ELF-1 (cell line): ENCODE measurements at regions not wholly inside any gene's neighbourhood (a gene's known extent, or its start where the extent isn't known, plus 50 kb on each side); places are given as distances from the start of the nearest gene placed in this dataset.

Source experiments
- DNase-seq: peaks from one replicate; pipeline ENCODE4 v3.0.0-alpha.2; 2016; ENCODE audit warnings: low read depth, low spot score

GRCh38 chr4:81632581-81633299 is 161.0 kb upstream of the RASGEF1B start:
- DNase-seq: no peak

GRCh38 chr4:81631958-81632441 is 160.3 kb upstream of the RASGEF1B start:
- peak; percentile 69 for DNase-seq

DNA sequence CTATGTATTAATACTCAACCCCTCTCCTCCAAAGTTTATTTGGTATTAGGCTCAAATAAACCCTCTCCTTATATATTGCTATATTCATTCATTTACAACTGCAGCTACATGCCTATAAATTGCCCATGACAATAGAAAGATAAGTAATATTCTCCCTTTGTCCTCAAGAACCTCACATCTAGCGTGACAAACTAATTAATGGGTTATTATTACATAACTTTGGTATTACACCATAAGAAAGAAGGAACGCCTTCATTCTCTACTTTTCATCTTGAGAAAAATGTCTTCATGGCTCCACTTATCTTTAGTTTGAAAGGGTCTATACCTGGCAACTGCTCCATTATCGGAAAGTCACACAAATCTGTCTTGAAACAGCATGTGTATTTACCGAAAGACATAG is 157.7 kb upstream of the RASGEF1B start:
- DNase-seq: no peak

DNA sequence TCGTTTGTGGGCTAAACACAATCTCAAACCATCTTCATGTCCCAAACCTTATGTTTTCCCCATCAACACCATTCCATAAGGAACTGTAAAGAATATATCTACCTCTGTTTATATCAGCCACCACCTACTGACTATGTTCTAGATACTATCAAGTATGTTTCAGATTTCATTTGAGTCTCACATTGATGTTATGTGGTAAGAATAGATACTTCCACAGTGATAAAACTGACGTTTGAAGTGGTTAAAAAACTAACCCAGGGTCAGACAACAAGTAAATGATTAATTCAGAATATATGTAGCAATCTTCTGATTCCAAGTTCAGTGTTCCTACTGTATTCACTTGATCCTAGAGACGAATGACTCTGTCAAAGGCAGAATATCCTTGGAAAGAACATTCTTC is 156.8 kb upstream of the RASGEF1B start:
- no peak for DNase-seq

GRCh38 chr4:81627590-81627989 is 155.9 kb upstream of the RASGEF1B start:
- no peak for DNase-seq

DNA sequence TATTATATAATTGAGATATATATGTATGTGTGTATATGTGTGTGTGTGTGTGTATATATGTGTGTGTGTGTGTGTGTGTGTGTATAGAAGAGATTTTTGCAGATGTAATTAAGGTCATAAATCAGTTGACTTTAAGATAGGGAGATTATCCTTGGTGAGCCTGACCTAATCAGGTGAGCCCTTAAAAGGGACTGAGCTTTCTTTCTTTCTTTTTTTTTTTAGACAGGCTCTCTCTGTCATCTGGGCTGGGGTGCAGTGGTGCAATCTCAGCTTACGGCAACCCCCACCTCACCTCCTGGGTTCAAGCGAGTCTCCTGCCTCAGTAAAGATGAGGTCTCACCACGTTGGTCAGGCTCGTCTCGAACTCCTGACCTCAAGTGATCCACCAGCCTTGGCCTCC is 155.1 kb upstream of the RASGEF1B start:
- DNase-seq: no peak

DNA sequence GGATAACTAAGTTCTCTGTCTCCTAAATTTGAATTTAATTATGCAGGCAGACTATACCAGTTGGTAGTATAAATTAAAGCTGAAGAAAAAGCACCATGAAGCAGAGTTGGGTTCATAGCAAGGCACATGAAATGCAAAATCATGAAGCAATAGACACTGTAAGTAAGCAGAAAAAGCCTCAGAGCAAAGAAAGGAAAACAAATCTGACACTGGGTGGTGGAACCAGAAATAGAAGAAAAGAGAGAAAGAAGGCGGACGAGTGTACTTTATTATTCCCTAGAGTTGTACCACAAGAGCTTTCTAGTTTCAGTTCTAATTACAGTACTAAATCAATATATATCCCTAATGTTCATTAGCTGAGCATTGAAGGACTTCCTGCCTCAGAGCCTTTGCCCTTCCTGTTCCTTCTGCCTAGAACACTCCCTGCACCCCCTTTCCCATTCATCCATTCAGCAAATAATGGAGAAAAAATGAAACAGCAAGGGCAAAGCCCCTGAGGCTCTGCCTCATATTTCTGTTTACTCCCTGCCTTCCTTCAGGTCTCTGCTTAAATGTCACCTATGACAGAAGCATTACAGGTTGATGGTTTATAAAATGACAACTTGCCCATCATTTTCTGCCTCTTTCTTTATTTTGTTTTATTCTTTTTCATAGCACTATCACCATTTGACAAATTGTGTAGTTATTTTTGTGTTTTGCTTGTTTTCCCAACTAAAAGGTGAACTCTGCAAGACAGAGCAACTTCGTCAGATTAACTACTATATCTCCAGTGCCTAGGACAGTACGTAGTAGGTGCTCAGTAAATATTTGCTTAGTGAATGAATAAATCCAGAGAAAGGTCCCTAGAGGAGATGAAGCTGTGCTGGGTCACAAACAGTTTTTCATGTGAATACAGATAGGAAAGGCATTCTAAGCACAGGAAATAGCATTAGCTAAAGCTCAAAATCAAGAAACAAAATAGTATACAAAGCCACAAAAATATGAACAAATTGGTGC is 154.0 kb upstream of the RASGEF1B start:
- no peak for DNase-seq

- DNase-seq: no peak
Observed at GRCh38 chr4:81623434-81623833, 151.7 kb upstream of the RASGEF1B start.

DNA sequence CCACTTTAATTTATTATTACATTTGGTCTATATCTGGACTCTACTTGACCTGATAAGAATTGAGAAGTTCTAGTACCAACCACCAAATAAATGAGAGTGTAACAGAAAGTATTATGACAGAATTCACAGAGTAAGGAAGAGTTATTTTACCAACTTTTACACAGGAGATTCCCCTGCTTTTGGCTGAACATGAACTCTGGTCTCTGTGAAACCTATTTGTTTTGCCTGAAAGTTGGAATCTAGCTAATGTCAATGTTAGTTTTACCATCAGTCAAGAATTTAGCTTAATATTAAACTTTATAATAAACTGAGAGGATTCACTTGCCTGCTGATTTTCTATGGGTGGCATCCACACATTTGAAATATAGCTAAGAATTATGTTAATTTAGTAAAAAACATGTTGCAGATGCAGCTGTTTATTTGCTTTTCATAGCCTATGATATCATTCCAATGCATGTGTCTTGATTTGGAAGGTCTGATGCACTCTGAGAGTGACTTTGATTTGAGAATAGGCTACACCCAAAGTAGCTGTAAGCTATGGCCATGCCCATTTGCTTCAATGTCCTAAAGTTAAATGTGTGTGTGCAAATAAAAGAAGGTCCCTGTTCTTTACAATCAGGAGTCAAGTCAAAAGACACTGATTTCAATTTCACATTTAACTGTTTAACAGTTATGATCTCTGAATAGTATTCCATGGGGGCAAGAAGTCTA is 150.9 kb upstream of the RASGEF1B start:
- DNase-seq: no peak

DNA sequence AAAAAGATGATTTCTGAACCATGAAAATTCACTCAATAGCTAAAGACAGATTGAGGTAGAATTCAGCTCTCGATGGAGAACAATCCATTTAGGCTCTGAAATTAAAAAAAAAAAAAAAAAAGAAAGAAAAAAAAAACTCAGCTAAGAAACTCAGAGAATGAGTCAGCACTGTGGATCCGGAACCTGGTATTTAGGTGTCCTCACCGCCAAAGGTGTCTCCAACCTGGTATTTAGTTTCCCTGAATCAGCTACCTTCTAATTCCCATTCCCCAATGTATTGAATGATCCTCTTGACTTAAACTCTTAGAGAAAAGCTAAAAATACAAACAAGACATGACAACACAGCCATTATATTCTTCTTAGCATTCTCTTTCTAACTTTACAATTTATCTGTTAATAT is 150.3 kb upstream of the RASGEF1B start:
- DNase-seq: no peak

DNA sequence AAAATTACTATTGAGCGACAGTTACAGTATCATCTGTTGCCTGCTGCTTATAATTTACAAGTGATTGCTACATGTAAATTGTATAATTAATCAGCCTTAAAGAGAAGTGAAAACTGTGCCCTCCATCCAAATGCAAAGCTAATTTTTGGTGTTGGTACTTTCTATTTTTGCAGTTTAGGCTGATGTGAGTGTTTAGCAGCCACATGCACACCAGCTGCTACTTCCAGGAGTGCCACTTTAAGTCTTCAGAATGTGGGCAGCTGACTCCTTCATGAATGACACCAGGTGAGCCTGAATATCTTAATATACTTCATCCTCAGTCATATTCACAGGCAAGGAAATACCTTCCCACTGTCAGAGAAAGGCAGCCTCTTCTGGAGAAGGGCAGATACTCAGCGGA is 149.8 kb upstream of the RASGEF1B start:
- no peak for DNase-seq

- DNase-seq: no peak
Observed at GRCh38 chr4:81620442-81620841, 148.7 kb upstream of the RASGEF1B start.

- no peak for DNase-seq
Observed at GRCh38 chr4:81617545-81617944, 145.8 kb upstream of the RASGEF1B start.

- DNase-seq: no peak
Observed at GRCh38 chr4:81611221-81611620, 139.5 kb upstream of the RASGEF1B start.

GRCh38 chr4:81609844-81610243 is 138.1 kb upstream of the RASGEF1B start:
- DNase-seq: no peak

DNA sequence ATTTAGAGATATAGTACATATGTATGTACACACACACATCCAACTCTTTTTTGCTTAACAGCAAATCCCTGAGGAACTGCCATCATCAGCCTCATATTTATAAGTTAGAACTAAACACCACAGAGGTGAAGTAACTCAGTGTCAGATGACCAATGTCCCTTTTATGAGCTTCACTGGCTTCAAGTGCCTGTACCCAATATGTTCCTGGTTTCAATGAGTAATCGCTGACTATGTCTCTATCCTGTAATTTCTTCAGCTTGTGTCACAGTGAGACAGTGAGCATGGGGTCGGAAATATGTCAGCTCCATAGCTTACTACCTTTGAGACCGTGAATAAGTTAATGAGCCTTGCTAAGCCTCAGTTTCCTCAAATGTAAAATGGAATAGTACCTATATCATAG is 136.2 kb upstream of the RASGEF1B start:
- DNase-seq: no peak

DNA sequence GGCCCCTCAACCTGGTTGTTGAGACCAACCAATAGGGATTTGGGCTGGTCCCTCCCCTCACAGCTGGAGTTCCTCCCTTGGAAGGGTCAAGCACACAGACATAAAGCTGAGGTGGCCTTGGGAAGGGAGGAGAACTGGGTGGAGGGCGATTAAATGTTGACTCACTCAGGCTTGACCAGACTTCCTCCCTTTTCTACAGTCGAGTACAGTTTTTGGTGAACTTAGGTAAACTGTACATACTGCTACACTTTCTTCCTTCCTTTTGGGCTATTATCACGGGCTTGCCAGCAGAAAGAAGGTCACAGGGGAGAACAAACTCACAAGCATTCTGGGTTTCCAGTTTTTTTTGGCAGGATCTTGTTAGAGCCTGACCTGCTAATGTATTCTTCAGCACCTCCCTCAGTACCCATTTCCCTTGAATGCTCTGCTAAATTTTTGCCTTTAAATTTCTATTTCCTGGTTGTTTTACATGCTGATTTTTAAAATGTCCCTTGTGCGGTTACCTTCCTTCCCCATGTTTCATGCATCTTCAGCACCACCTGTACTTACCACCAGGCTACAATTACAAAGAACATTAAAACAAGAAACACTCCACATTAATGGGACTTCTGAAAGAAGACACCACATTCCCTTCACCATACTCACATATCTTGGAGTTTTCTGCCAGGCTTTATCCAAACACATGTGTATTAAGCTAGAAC is 135.2 kb upstream of the RASGEF1B start:
- DNase-seq: peak; percentile 35

DNA sequence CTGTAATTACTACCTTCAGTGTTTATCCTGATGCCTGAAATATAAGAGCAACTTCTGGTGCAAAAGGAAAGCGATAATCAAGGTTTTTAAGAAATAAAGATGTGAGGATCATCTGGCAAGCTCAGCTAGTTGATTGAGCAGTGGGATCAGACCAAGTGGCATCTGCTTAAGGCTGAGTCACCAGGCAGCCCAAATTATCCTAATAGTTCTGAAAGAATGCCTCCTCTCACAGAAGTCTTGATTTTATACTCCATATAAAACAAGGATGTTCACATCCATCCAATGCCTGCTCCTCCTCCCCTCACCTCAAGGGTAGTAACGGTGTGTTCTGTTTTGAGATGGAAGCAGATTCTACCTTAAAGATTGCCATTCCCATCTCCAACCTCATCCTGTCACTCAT is 134.5 kb upstream of the RASGEF1B start:
- DNase-seq: peak; percentile 10

DNA sequence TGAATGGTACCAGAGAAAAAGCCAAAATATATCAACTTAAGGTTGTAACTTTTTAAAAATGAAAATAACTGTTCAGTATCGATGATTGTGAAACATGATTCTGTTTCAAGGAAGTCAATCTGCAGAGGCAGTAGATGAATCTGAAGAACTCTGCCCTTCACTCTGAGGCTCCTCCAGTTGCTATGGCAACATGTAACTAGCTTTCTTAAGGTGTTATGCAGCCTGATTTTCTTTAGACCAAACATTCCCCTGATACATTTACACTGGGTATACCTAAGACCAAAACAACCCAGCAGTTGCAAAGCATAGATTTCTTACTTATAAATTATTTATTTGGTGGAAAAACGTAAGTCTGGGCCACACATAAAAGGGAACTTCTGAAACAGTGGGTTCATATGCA is 133.6 kb upstream of the RASGEF1B start:
- DNase-seq: peak; percentile 6

- DNase-seq: peak; percentile 23
Observed at GRCh38 chr4:81604683-81605218, 133.0 kb upstream of the RASGEF1B start.

- no peak for DNase-seq
Observed at GRCh38 chr4:81602854-81603253, 131.1 kb upstream of the RASGEF1B start.
